IMR-90 (cell line): ENCODE measurements at regions not wholly inside any gene's neighbourhood (a gene's known extent, or its start where the extent isn't known, plus 50 kb on each side); places are given as distances from the start of the nearest gene placed in this dataset.
"Not testable (repeated sequence)": the region's sequence is repeated elsewhere in the genome, so short reads cannot be mapped to it uniquely, and the experiment has no call there.

Experiments
- ATAC-seq: fragments of 200-7000 bp; cut with Tn5 transposase; 2 replicates; pipeline ENCODE4 v1.9.1; 2020; ENCODE audit warnings: low read depth, mild to moderate bottlenecking, moderate library complexity
- BruUV-seq: library from RNA; stranded (reverse); fragments of 400-500 nt; replicated peaks from 2 replicates; lab custom pipeline; 2021; lab: Mats Ljungman, UMichigan
- CTCF ChIA-PET: fragments of 300-600 bp; formaldehyde crosslinking; extraction: SDS; loops from one replicate; lab custom pipeline; 2021; ENCODE audit warnings: antibody characterized with exemption; lab: Yijun Ruan, JAX
- POLR2A ChIA-PET: fragments of 300-600 bp; sonication (Branson Sonifier 250); formaldehyde crosslinking; loops from one replicate; lab custom pipeline; 2022; ENCODE audit warnings: antibody characterized with exemption; ENCODE audit not compliant: unreplicated experiment; lab: Charles Lee
- DNase-seq: peaks from one replicate; pipeline ENCODE4 v3.0.0; 2013
- H2AFZ ChIP-seq: replicated peaks from 2 replicates; pipeline ENCODE3; 2013; ENCODE audit warnings: low read length, mild to moderate bottlenecking; ENCODE audit not compliant: poor library complexity
- H2AK5ac ChIP-seq: 2 replicates; pipeline ENCODE4 v1.6.1; 2013; ENCODE audit warnings: low read depth, low read length, inconsistent platforms
- H2AK9ac ChIP-seq: replicated peaks from 2 replicates; pipeline ENCODE3; 2013; ENCODE audit warnings: mild to moderate bottlenecking, low read depth, low read length, moderate library complexity; ENCODE audit not compliant: poor library complexity
- H2BK120ac ChIP-seq: 2 replicates; pipeline ENCODE4 v1.6.1; 2013; ENCODE audit warnings: low read depth, low read length, inconsistent platforms
- H2BK15ac ChIP-seq: 3 replicates; pipeline ENCODE4 v1.6.1; 2013; ENCODE audit warnings: low read depth, low read length, inconsistent platforms
- H2BK20ac ChIP-seq: 2 replicates; pipeline ENCODE4 v1.6.1; 2013; ENCODE audit warnings: low read depth, mild to moderate bottlenecking, inconsistent platforms, low read length, moderate library complexity
- H2BK5ac ChIP-seq: 2 replicates; pipeline ENCODE4 v1.6.1; 2013; ENCODE audit warnings: mild to moderate bottlenecking, low read depth, low read length, inconsistent platforms; ENCODE audit not compliant: poor library complexity, severe bottlenecking
- H3K14ac ChIP-seq: replicated peaks from 2 replicates; pipeline ENCODE4 v1.6.1; 2013; ENCODE audit warnings: low read depth, low read length, inconsistent platforms
- H3K18ac ChIP-seq: 2 replicates; pipeline ENCODE4 v1.6.1; 2013; ENCODE audit warnings: low read depth, low read length, control low read depth
- H3K23ac ChIP-seq: 2 replicates; pipeline ENCODE4 v1.6.1; 2013; ENCODE audit warnings: low read depth, low read length, inconsistent platforms
- H3K27ac ChIP-seq: 2 replicates; pipeline ENCODE4 v1.5.1; 2013; ENCODE audit warnings: mild to moderate bottlenecking, control low read depth, low read length; ENCODE audit not compliant: insufficient read depth
- H3K27me3 ChIP-seq: 2 replicates; pipeline ENCODE4 v1.6.1; 2013; ENCODE audit warnings: low read length; ENCODE audit not compliant: control insufficient read depth, insufficient read depth
- H3K36me3 ChIP-seq: 2 replicates; pipeline ENCODE4 v1.6.1; 2013; ENCODE audit warnings: low read length, mixed read lengths; ENCODE audit not compliant: control insufficient read depth, insufficient read depth
- H3K4ac ChIP-seq: 2 replicates; pipeline ENCODE4 v1.6.1; 2013; ENCODE audit warnings: low read depth, low read length, inconsistent platforms
- H3K4me1 ChIP-seq: 2 replicates; pipeline ENCODE4 v1.6.1; 2013; ENCODE audit warnings: low read length, mixed read lengths; ENCODE audit not compliant: control insufficient read depth, insufficient read depth
- H3K4me2 ChIP-seq: 2 replicates; pipeline ENCODE4 v1.6.1; 2013; ENCODE audit warnings: low read depth, mild to moderate bottlenecking, control low read depth, low read length, moderate library complexity
- H3K4me3 ChIP-seq: 2 replicates; pipeline ENCODE4 v1.5.1; 2013; ENCODE audit warnings: low read depth, mild to moderate bottlenecking, control low read depth, low read length, moderate library complexity; ENCODE audit not compliant: insufficient read depth
- H3K56ac ChIP-seq: 2 replicates; pipeline ENCODE4 v1.6.1; 2013; ENCODE audit warnings: low read length, inconsistent platforms; ENCODE audit not compliant: insufficient read depth; ENCODE audit errors: extremely low read depth
- H3K79me1 ChIP-seq, 2 experiments: 2 replicates each; pipeline ENCODE4 v1.6.1; 2013; ENCODE audit warnings: low read length in 2 of 2, inconsistent platforms in 1 of 2, low read depth in 1 of 2
- H3K9ac ChIP-seq: 2 replicates; pipeline ENCODE4 v1.6.1; 2013; ENCODE audit warnings: low read depth, low read length, control low read depth
- H3K9me1 ChIP-seq: 2 replicates; pipeline ENCODE4 v1.6.1; 2013; ENCODE audit warnings: low read length, inconsistent platforms; ENCODE audit not compliant: insufficient read depth
- H3K9me3 ChIP-seq: 2 replicates; pipeline ENCODE4 v1.6.1; 2013; ENCODE audit warnings: low read length; ENCODE audit not compliant: control insufficient read depth, insufficient read depth
- H4K20me1 ChIP-seq: 2 replicates; pipeline ENCODE4 v1.6.1; 2013; ENCODE audit warnings: low read length, inconsistent platforms; ENCODE audit not compliant: insufficient read depth
- H4K5ac ChIP-seq: 2 replicates; pipeline ENCODE4 v1.6.1; 2013; ENCODE audit warnings: mild to moderate bottlenecking, low read depth, low read length, control low read depth
- H4K8ac ChIP-seq, 2 experiments: 2 replicates each; pipeline ENCODE4 v1.6.1; 2013; ENCODE audit warnings: low read depth in 2 of 2, low read length in 2 of 2, control low read depth in 1 of 2, inconsistent platforms in 1 of 2
- H4K91ac ChIP-seq: 2 replicates; pipeline ENCODE4 v1.6.1; 2013; ENCODE audit warnings: low read depth, low read length, inconsistent platforms; ENCODE audit not compliant: insufficient read depth
- WGBS, 2 experiments: methylation state at CpG; one replicate each; pipeline versions ENCODE4 v1.1.5 to v1.1.7; 2013; ENCODE audit warnings: missing lambda C conversion rate in 2 of 2; ENCODE audit not compliant: insufficient read length in 1 of 2; ENCODE audit errors: extremely low coverage in 2 of 2; 5-methylcytosine and 5-hydroxymethylcytosine counted together
- dilution Hi-C: fragments of 300-500 bp; cut with HindIII; formaldehyde crosslinking; loops from one replicate; pipeline ENCODE4 v1.14.3; 2018; ENCODE audit warnings: low sequenced_read_pairs; ENCODE audit not compliant: unreplicated experiment
- in situ Hi-C: fragments of 300-500 bp; cut with MboI; formaldehyde crosslinking; loops from 3 replicates; pipeline ENCODE4 v1.14.3; 2019; ENCODE audit warnings: low sequenced_read_pairs, inconsistent platforms, mixed read lengths
- intact Hi-C: fragments of 100-400 bp; cut with micrococcal nuclease; formaldehyde crosslinking; loops from 2 replicates; pipeline ENCODE4 v1.10.0; 2022

- H4K20me1 ChIP-seq, H2AK9ac ChIP-seq, H3K9me3 ChIP-seq, H3K79me1 ChIP-seq, BruUV-seq, H4K91ac ChIP-seq, in situ Hi-C loops, dilution Hi-C loops, H3K23ac ChIP-seq, H3K4me3 ChIP-seq, H2AFZ ChIP-seq, H3K27ac ChIP-seq, H2BK15ac ChIP-seq, H3K9me1 ChIP-seq, H3K56ac ChIP-seq, DNase-seq, H3K9ac ChIP-seq, H3K36me3 ChIP-seq, H2BK120ac ChIP-seq, H4K8ac ChIP-seq, intact Hi-C loops, H3K4me2 ChIP-seq, H4K5ac ChIP-seq, H3K27me3 ChIP-seq, H3K14ac ChIP-seq, ATAC-seq, H2BK5ac ChIP-seq, H3K18ac ChIP-seq, CTCF ChIA-PET, H3K4me1 ChIP-seq, H2AK5ac ChIP-seq, H2BK20ac ChIP-seq, POLR2A ChIA-PET, H3K4ac ChIP-seq: not testable (repeated sequence)
- WGBS, 2 experiments, result no CpG with 5 or more reads among the region's 4 CpGs
Observed at GRCh38 chr20:30275073-30275472, 982.4 kb upstream of the DEFB115 start.
